Ovary (tissue), 3 donors: ENCODE measurements at regions not wholly inside any gene's neighbourhood (a gene's known extent, or its start where the extent isn't known, plus 50 kb on each side); places are given as distances from the start of the nearest gene placed in this dataset.

Experiments used
- POLR2A ChIP-seq: fragments of 450-650 bp; IDR thresholded peaks from one replicate; pipeline ENCODE4 v1.6.1; 2017; ENCODE audit warnings: antibody characterized with exemption, mild to moderate bottlenecking, moderate library complexity
- TF ChIP-seq, protein P1 (sequence below), 3 donors: fragments of 450-650 bp in 2 of 3; fragments of 200-600 bp in 1 of 3; IDR thresholded peaks; one replicate each; pipeline versions ENCODE4 v1.5.1 to v1.8.0; 2016 to 2022; ENCODE audit warnings: antibody characterized with exemption in 3 of 3, mild to moderate bottlenecking in 1 of 3
- donor health status: DM: no; HTN: no; CAD: no.

- TF ChIP-seq, protein P1, sequence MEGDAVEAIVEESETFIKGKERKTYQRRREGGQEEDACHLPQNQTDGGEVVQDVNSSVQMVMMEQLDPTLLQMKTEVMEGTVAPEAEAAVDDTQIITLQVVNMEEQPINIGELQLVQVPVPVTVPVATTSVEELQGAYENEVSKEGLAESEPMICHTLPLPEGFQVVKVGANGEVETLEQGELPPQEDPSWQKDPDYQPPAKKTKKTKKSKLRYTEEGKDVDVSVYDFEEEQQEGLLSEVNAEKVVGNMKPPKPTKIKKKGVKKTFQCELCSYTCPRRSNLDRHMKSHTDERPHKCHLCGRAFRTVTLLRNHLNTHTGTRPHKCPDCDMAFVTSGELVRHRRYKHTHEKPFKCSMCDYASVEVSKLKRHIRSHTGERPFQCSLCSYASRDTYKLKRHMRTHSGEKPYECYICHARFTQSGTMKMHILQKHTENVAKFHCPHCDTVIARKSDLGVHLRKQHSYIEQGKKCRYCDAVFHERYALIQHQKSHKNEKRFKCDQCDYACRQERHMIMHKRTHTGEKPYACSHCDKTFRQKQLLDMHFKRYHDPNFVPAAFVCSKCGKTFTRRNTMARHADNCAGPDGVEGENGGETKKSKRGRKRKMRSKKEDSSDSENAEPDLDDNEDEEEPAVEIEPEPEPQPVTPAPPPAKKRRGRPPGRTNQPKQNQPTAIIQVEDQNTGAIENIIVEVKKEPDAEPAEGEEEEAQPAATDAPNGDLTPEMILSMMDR (IDR thresholded peaks at IDR 0.05), result no peak
- no peak for TF ChIP-seq POLR2A
These were observed 282.9 kb upstream of the RARB start for GRCh38 chr3:25145176-25145575.
